Stimulated activated CD8-positive, alpha-beta memory T cell treated with anti-CD3 and anti-CD28 coated beads, Interleukin-12 subunit alpha, Interleukin-12 subunit beta, amount 100 ng/mL, for 24 hours (primary cell): ENCODE measurements at regions not wholly inside any gene's neighbourhood (a gene's known extent, or its start where the extent isn't known, plus 50 kb on each side); places are given as distances from the start of the nearest gene placed in this dataset.
"Not testable (repeated sequence)": the region's sequence is repeated elsewhere in the genome, so short reads cannot be mapped to it uniquely, and the experiment has no call there.

Experiments used
- DNase-seq: peaks from one replicate; pipeline ENCODE4 v3.0.0-alpha.2; 2020; ENCODE audit errors: extremely low read depth

DNA sequence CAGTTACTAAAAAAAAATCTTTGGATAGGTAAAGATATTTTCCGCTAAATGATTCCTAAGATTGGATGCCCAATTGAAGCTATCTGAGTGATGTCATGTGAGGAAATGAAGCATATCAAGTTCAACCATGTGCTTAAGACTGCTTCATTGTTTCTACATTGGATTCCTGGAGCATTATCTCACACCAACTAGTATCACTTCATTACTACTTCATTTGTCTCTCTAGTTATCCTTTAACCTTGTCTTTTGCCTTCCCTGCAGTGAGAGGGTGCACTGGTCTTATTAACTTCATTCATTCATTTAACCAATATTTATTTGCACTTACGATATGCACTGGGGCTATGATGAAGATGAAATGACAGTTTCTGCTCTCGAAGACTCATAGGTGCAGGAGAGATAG is 198.1 kb downstream of the SLC38A4 start:
- DNase-seq: no peak

DNA sequence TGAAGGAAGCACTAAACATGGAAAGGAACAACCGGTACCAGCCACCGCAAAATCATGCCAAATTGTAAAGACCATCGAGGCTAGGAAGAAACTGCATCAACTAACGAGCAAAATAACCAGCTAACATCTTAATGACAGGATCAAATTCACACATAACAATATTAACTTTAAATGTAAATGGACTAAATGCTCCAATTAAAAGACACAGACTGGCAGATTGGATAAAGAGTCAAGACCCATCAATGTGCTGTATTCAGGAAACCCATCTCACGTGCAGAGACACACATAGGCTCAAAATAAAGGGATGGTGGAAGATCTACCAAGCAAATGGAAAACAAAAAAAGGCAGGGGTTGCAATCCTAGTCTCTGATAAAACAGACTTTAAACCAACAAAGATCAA is 206.3 kb downstream of the SLC38A4 start:
- DNase-seq: not testable (repeated sequence)

DNA sequence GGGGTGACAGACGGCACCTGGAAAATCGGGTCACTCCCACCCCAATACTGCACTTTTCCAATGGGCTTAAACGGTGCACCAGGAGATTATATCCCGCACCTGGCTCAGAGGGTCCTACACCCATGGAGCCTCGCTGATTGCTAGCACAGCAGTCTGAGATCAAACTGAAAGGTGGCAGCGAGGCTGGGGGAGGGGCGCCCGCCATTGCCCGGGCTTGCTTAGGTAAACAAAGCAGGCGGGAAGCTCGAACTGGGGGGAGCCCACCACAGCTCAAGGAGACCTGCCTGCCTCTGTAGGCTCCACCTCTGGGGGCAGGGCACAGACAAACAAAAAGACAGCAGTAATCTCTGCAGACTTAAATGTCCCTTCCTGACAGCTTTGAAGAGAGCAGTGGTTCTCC is 208.1 kb downstream of the SLC38A4 start:
- not testable (repeated sequence) for DNase-seq

DNA sequence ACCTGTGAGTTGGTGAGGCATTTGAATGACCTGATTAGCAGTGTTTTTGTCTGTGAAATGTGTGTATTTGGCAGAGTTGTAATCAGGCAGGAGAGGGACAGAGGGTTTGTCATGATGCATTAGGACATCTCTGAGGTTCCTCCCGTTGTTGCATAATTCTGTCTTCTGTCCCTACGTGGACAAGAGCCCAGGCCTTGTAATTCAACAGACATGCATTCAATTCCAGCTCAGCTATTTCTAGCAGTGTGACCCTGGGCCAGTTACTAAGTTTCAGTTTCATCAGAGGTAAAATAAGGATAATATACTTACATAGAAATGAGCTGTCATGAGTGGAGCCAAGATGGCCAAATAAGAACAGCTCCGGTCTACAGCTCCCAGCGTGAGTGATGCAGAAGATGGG is 208.6 kb downstream of the SLC38A4 start:
- no peak for DNase-seq

DNA sequence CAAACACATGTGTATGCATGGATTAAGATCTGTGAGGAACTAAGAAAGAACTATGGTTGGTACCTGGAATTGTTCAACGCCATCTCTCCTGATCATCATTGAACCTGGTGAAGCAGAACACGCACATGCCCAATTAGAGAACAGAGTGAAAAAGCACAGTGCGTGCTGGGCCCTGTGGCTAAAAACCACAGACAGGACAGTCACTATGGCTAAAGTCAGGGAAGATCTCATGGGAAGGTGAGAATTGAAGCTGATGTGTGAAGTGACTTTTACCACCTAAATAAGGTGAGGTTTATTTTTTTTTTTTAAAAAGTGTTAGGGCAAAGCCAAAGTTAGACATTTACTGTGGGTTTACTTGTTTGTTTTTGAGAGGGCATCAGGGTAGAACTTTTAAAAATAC is 215.0 kb downstream of the SLC38A4 start:
- no peak for DNase-seq

DNA sequence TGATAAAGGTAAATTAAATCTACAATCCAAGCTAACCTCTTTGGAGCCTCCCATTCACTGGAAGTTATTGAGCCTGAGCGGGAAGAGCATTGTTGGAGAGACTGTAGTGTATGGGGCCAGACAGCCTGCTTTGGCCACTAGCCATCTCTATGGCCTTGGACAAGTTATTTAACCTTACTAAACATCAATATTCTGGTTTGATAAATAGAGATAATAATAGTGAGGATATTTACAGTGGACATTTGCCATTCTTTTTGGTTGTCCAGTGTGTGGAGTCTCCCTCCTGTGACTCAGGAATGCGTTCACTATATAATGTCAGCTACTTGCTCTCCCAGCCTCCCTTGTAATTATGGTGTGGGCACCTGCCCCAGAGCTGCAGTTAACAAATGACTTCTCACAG is 216.1 kb downstream of the SLC38A4 start:
- DNase-seq: no peak

DNA sequence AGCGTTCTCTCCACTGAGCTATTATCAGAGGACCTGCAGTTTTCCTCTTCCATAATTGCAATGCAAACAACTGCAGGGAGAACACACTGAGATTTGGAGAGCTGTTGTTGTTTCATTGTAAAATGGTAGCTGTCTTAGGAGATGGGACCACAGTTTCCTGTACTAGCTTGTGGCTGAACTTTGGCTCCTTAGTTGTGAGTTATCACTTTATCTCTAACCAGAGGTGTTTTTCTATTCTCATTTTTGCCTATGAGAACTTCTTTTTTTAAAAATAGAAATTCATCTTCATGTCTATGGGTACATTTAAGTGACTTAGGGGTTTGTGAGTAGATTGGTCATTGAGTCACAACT is 216.5 kb downstream of the SLC38A4 start:
- no peak for DNase-seq

DNA sequence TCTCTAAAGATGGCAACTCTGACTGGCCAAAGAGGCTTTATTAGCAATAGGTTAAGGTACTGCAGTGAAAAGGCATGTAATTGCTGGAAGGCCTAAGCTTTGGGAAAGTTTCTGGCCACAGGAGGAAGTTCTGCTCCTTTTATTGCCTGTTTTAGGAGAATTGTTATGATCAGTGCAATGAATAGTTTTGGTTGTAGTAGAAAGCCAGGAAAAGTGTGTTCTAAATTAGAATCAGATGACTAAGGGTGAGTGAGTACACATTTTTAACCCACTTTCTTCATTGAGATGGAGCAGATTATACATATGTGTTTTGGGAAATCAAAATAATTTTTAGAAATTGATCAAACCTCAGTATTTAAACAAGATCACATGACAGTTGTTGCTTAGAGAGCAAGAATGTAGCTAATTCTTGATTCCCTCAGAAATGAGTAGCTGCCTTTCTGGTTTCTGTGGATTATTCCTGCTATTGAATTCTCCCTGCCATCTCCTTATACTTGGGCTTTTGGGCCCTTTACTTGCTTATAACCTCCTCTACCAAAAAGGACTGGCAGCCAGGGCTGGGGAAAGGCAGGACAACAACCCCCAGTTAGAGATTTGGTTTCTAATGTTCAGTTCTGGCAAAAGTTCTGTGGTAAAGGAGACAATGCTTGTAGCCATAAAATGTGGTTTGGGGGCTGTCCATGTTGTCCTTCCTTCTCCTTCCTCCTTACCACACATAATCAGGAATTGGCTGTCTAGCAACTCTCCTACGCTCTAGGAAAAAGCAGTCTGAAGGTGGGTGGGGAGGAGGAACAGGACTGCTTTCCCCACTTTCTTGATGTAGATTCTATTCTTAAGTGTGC is 217.1 kb downstream of the SLC38A4 start:
- DNase-seq: no peak

DNA sequence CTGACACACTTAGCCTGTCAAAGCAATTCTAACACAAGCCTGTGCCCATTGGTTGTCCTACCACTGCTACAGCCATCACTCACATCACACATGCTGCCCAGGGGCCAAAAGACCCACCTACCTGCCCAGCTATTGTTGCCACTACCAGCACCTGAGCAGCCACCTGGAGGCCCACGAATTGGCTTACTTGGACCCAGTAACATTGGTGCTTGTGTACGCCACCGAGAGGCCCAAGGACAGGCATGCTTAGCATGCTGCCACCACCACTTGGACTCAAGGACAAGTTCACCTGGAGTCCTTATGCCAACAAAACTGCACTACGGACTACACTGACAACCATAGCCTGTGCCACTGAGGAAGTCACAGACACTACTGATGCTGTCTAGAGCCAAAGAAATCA is 221.1 kb downstream of the SLC38A4 start:
- DNase-seq: no peak

DNA sequence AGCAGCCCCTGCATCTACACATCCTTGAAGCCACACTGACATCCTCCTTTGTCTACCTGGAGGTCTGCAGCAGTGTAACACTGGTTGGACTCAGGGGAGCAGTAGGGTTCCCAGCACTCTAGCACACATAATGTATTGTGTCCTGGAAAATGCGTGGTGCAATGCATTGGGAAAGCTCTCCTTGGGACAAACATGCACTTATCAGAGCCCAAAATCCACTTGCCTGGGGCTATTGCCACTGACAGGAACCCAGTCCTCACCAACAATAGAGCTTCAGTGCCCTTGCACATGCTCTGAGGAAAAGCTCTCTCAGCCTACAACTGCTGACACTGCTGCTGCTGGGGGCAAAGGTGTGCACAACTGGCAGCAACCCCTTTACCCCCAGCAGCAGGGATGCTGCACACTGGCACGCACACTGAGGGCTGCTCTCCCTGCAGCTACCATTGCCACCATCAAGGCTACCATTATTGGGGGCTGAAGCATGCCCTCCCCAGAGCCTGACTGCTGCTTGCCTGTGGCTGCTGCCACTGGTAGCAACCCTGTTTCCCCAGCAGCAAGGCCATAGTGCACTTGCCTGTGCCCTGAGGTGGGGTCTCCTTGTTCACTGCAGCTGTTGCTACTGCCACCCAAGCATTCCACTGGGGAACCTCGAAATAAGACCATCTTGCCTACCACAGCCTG is 221.9 kb downstream of the SLC38A4 start:
- DNase-seq: no peak

DNA sequence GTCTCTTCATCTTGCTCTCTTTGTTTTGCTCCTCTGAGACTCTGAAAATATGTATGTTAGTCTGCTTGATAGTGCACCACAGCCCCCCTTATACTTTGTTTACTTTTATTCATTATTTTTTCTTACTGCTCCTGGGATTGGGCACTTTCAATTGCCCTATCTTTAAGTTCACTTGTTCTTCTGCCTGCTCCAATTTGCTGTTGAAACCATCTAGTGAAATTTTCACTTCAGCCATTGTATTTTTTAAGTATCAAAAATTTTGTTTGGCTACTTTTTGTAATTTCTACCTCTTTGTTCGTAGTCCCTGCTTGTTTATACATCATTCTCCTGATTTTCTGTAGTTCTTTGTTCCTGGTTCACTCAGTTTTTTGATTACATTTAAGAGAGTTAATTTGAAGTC is 223.3 kb downstream of the SLC38A4 start:
- no peak for DNase-seq

DNA sequence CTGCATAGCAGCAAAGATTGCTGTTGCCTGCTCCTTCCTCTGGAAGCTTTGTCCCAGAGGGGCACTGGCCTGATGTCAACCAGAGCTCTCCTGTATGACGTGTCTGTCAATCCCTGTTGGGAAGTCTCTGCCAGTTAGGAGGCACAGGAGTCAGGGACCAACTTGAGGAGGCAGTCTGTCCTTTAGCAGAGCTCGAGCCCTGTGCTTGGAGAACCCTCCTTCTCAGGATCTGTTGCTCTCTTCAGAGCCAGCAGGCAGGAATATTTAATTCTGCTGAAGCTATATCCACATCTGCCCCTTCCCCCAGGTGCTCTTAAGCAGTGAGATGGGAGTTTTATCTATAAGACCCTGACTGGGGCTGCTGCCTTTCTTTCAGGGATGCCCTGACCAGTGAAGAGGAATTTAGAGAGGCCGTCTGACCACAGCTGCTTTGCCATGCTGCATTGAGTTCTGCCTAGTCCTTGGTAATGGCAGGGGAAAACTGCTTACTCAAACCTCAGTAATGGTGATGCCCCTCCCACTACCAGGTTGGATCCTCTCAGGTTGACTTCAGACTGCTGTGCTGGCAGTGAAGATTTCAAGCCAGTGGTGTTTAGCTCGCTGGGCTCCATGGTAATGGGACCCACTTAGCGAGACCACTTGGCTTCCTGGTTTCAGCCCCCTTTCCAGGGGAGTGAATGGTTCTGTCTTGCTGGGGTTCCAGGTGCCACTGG is 218.6 kb upstream of the SLC38A2 start:
- no peak for DNase-seq

DNA sequence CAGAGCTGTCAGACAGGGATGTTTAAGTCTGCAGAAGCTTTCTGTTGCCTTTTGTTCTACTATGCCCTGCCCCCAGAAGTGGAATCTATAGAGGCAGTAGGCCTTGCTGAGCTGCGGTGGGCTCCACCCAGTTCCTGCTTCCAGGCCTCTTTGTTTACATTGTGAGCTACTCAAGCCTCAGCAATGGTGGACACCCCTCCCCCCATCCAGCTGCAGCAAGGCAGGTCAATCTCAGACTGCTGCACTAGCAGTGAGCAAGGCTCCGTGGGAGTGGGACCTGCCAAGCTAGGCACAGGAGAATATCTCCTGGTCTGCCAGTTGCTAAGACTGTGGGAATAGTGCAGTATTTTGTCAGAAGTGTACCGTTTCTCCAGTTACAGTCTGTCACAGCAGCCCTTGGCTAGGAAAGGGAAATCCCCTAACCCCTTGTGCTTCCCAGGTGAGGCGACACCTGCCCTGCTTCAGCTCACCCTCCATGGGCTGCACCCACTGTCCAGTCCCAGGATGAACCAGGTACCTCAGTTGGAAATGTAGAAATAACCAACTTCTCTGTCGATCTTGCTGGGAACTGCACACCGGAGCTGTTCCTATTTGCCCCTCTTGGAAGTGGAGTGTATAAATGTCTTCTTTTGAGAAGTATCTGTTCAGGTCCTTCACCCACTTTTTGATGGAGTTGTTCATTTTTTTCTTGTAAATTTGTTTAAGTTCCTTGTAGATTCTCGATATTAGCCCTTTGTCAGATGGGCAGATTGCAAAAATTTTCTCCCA is 213.5 kb upstream of the SLC38A2 start:
- no peak for DNase-seq

DNA sequence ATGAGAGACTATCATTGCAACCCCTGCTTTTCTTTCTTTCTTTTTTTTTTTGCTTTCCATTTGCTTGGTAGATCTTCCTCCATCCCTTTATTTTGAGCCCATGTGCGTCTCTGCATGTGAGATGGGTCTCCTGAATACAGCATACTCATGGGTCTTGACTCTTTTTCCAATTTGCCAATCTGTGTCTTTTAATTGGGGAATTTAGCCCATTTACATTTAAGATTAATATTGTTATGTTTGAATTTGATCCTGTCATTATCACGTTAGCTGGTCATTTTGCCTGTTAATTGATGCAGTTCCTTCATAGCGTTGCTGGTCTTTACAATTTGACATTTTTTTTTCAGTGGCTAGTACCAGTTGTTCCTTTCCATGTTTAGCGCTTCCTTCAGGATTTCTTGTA is 211.5 kb upstream of the SLC38A2 start:
- DNase-seq: not testable (repeated sequence)

DNA sequence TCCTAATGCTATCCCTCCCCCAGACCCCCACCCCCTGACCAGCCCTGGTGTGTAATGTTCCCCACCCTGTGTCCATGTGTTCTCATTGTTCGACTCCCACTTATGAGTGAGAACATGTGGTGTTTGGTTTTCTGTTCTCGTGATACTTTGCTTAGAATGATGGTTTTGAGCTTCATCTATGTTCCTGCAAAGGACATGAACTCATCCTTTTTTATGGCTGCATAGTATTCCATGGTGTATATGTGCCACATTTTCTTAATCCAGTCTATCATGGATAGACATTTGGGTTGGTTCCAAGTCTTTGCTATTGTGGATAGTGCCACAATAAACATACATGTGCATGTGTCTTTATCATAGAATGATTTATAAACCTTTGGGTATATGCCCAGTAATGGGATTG is 209.4 kb upstream of the SLC38A2 start:
- not testable (repeated sequence) for DNase-seq

DNA sequence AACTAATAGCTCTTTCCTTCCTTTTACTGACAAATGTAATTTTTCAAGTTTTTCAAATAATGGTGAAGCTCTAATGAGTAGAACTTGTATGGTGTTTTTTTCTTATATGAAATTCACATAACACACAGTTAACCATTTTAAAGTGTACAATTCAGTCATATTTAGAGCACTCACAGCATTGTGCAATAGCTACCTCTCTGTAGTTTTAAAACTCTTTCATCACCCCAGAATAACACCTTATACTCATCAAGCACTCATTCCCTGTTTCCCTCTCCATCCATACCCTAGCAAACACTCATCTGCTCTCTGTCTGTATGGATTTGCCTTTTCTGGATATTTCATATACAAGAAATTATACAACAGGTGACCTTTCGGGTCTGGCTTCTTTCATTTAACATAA is 207.9 kb upstream of the SLC38A2 start:
- DNase-seq: no peak

DNA sequence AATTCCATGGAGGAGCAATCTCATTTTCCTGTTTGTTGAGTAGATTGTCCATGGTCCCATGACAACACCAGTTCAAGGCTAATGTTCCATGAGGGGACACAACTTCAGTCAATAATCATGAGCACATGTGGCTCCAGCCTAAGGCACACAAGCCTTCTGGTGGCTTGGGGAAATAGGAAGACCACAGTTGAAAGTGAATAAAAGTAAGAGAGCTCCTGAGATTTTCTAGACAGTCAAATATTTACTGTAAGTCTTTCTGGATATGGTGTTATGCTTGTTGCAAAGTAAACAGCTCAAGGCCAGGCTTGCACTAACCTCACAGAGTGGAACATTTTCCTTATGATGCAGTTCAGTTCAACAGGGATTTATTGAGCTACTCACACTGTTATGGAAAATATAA is 206.9 kb upstream of the SLC38A2 start:
- no peak for DNase-seq

DNA sequence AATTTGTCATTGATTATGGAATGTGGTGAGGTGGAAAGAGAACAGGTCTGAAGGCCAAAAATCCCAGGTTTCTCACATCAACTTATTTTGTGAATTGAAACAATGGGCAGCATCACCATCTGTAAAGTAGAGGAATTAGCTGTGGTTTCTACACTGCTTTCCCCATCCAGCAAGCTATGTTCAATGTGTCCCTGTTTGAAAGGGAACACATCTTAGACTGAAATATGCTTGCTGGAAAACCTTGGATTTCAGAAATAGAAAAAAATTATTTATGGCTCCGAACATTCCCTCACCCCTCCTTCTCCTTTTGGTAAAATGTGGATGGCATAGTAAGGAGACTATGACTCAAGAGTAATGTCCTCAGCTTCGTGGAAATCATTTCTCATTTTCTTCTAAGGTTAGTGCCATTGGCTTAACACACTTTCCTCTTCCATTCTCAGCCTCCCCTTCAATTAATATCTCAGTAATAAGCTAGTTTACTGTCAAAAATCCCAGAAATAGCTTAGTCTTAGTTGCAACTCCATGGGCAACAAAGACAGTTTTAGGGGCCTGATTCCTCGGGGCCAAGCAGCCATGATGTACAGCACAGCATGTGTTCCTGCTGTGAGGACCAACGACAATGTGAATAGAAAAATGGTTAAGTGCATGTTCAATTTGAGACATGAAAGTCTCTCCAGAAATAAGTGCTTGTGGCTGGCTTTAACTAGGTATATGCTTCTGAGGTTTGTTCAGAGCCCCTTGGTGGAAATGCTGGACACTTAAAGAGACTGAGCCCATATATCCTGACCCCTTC is 205.8 kb upstream of the SLC38A2 start:
- DNase-seq: no peak

DNA sequence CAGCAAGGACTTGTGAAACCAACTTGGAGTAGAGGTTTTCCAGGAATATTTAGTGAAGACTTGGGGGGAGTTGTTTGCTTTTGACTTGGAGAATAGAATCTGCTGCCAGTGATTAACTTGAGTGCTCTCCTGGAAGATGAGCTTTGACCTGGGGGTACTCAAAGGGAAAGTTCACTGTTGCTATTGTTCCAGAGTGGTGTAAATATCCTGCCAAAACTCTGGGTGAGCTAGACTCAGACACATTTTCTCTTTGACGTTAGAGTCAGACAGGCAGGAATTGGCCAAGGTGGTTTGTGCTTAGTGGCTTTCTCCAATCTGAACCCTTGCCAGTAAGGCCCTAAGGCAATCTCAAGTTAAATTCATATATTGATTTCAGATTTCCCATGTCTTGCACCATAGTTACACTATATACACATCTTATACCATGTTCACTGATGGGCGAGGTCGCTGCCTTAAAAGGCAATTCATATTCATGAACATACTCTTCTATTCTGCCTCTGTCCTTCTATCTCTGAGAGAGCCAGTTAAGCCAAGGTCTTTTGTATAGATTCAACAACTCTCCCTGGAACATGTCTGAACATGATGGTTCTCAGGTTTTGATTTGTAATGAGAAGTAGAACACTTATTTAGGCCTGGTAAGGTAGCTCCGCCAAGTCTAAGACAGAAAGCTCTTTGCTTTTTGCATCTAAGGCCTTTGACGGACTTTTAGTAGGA is 204.6 kb upstream of the SLC38A2 start:
- no peak for DNase-seq

DNA sequence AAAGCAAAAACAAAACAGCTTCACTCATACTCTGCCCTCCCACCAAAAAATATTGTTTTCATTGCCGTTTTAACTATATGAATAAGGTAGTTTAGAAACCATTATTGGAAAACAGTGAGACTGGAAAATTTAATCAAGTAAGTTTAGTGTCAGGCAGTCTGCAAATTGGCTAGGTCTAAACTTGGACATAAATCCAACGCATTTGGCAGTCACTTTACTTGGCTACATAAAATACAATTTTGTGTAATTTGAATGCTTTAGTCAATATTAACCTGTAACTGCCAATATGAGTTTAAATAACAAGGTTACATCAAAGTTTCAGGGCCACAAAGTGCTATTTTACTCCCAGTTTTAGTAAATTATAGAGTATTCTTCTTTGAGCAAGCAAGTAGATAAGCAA is 202.3 kb upstream of the SLC38A2 start:
- no peak for DNase-seq

DNA sequence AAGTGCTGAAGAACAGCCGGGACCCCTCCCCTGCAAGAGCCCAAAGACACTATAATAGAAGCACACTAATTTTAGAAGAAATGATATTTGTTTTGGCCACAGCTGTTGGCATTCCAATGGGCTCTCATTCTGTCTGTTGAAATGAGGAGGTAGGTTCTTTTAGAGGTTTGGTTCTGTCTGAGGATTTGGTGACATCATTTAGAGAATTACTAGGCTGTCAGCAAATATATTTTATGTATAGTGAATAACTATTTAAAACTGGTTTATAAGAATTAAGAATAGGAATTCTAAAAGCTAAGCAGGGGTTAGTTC is 200.7 kb upstream of the SLC38A2 start:
- no peak for DNase-seq
